OCI-LY3 (cell line): ENCODE measurements at regions not wholly inside any gene's neighbourhood (a gene's known extent, or its start where the extent isn't known, plus 50 kb on each side); places are given as distances from the start of the nearest gene placed in this dataset.
A peak's percentile ranks its signal among the peaks of the same experiment; 100 is the strongest.

Experiments used
- CTCF ChIP-seq: fragments of 200-600, 300-600 bp; sonication (generic); IDR thresholded peaks from 2 replicates; pipeline ENCODE4 v1.5.1; 2014; ENCODE audit warnings: antibody characterized with exemption, low read length, low read depth
- EZH2phosphoT487 ChIP-seq: fragments of 200-600 bp; shearing (Covaris generic); IDR thresholded peaks from 2 replicates; pipeline ENCODE4 v1.6.1; 2018; ENCODE audit warnings: antibody characterized with exemption, mixed run types, low read depth

DNA sequence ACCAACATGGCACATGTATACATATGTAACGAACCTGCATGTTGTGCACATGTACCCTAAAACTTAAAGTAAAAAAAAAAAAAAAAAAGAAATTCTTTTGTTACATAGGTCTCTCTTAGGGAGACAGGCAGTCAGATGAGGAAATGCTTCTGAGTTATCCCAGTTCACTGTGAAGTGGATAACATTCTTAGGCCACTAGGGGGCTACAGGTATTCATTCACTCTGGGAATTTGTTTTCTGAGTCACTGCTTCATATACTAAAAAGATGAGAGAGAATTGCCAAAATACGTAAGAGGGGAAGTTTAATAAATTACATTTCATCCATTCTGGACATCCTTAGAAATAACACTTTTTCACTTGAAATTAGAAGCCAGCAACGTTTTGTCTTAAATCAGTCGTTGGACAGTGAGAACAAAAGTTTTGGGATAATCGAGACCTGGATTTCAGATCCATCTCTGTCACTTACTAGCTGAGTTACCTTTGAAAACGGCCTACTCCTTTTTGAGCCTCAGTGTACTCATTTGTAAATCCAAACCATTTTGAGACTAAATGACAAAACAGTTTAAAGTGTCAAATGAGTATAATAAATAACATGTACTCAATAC is 738.4 kb upstream of the ALCAM start:
- TF ChIP-seq CTCF (peak; percentile 74), EZH2phosphoT487 (no peak)
